ENCODE measurements at regions not wholly inside any gene's neighbourhood (a gene's known extent, or its start where the extent isn't known, plus 50 kb on each side); places are given as distances from the start of the nearest gene placed in this dataset.
A peak's percentile ranks its signal among the peaks of the same experiment; 100 is the strongest.

GRCh38 chr4:27828843-27829242, 968.2 kb downstream of the STIM2 start:
- no peak for DNase-seq

GRCh38 chr4:27830251-27830650, 969.6 kb downstream of the STIM2 start:
- no peak for DNase-seq

GRCh38 chr4:27835851-27836250, 975.2 kb downstream of the STIM2 start:
- DNase-seq: no peak

GRCh38 chr4:27836523-27836922, 975.9 kb downstream of the STIM2 start:
- no peak for DNase-seq

- no peak for DNase-seq
Measured at GRCh38 chr4:27843776-27844175, 983.1 kb downstream of the STIM2 start.

- no peak for DNase-seq
Measured at GRCh38 chr4:27844376-27844775, 983.7 kb downstream of the STIM2 start.

- DNase-seq: no peak
Measured at GRCh38 chr4:27846951-27847350, 986.3 kb downstream of the STIM2 start.

GRCh38 chr4:27861381-27861787, 1000.7 kb downstream of the STIM2 start:
- DNase-seq: peak in 11 of 56 donors; percentile 0 to 14 (median 4)

GRCh38 chr4:27861802-27862201, 1001.2 kb downstream of the STIM2 start:
- DNase-seq: no peak

GRCh38 chr4:27873596-27873995, 1013.0 kb downstream of the STIM2 start:
- DNase-seq: no peak

- no peak for DNase-seq
Measured at GRCh38 chr4:27881705-27882104, 1021.1 kb downstream of the STIM2 start.

GRCh38 chr4:27886120-27886519, 1025.5 kb downstream of the STIM2 start:
- DNase-seq: no peak

- DNase-seq: no peak
Measured at GRCh38 chr4:27887646-27888045, 1027.0 kb downstream of the STIM2 start.

GRCh38 chr4:27888505-27888904, 1027.9 kb downstream of the STIM2 start:
- DNase-seq: no peak

- DNase-seq: no peak
Measured at GRCh38 chr4:27894951-27895350, 1034.3 kb downstream of the STIM2 start.

- DNase-seq: no peak
Measured at GRCh38 chr4:27908356-27908755, 1047.7 kb downstream of the STIM2 start.

GRCh38 chr4:27910227-27910626, 1049.6 kb downstream of the STIM2 start:
- no peak for DNase-seq

- no peak for DNase-seq
Measured at GRCh38 chr4:27911047-27911446, 1050.4 kb downstream of the STIM2 start.

GRCh38 chr4:27913738-27914137, 1053.1 kb downstream of the STIM2 start:
- DNase-seq: no peak

GRCh38 chr4:27915822-27916221, 1055.2 kb downstream of the STIM2 start:
- DNase-seq: no peak

- DNase-seq: peak in 8 of 56 donors; percentile 1 to 10 (median 6)
Measured at GRCh38 chr4:27916452-27917184, 1056.0 kb downstream of the STIM2 start.

- DNase-seq: no peak
Measured at GRCh38 chr4:27917381-27917780, 1056.7 kb downstream of the STIM2 start.

GRCh38 chr4:27921231-27921630, 1060.6 kb downstream of the STIM2 start:
- no peak for DNase-seq

Data from nucleus accumbens (tissue), 56 donors.